ENCODE measurements at regions not wholly inside any gene's neighbourhood (a gene's known extent, or its start where the extent isn't known, plus 50 kb on each side); places are given as distances from the start of the nearest gene placed in this dataset.

DNA sequence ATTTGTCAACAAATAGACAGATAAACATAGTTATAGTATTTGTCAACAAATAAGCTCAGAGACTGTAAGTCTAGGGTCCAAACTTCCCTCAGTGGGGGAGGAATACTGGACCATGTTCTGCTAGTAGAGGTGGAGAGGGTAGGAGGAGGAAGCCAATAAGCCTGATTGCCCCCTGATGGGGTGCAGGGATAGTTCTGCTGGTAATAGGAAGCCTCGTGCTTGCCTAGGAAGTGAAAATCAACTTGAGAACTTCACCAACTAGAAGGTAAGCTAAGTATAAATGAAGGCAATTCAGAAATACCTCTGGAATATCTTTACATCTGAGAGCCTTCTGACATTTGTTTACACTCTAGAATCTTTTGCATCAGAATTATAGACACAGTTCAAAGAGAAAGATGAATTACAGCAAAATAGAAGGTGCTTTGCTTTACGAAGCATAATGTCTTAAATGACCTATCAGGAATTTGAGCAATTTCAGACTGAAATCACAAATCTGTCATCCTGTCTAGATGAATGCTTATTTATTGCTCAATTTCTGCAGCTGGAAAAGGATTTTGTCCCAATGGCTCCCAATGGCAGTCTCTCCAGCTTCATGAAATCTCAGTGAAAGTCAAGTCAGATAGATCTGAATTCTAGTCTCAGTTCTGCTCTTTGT is 225.6 kb upstream of the TBC1D5 start:
- Histone ChIP-seq H3K79me2 (ENCODE audit: insufficient read depth) (no peaks in the 10 kb centered on the region), H3K9me2 (no peaks in the 10 kb centered on the region), H3K4me3 (ENCODE audit: low read depth in 2 of 2, low read length in 1 of 2) (no peak overlapping the region), H3K27ac (ENCODE audit: low read depth in 2 of 2, low read length in 1 of 2) (no peak overlapping the region), H3K9me3 (no peaks in the 10 kb centered on the region), H3K9ac (no peak overlapping the region), H3K4me1 (ENCODE audit: control insufficient read depth in 1 of 2, insufficient read depth in 2 of 2, low read depth in 1 of 2, low read length in 1 of 2) (no peaks in the 10 kb centered on the region; a peak in 1 of 4 replicates), H3K36me3 (replicated peaks in 1 of 2; ENCODE audit: control insufficient read depth in 1 of 2, insufficient read depth in 2 of 2, low read length in 1 of 2) (no peaks in the 10 kb centered on the region), H2AFZ (ENCODE audit: low read depth) (no peak overlapping the region), H4K20me1 (ENCODE audit: insufficient read depth) (no peaks in the 10 kb centered on the region), H3K27me3 (ENCODE audit: insufficient read depth) (no peaks in the 10 kb centered on the region), H3K4me2 (no peak overlapping the region), H3F3A (replicated peaks; ENCODE audit: insufficient read depth) (no peaks in the 10 kb centered on the region)
- CTCF ChIA-PET: interaction anchor here (1.3 to 2.0 kb wide), 3 partner anchors 9 to 127 kb away, joined by 3 to 6 read pairs (median 3); no protein-coding TSS in a partner anchor
- DNase-seq: no peak
- no peak for TF ChIP-seq CHD2 (IDR thresholded peaks at IDR 0.05; ENCODE audit: low read length, partially characterized antibody)
- TF ChIP-seq TCF12 (IDR thresholded peaks at IDR 0.05): no peak
- WGBS (ENCODE audit: low lambda C conversion rate): 70% methylated on average over 2 of the region's 2 CpGs
- POLR2A ChIA-PET: no interaction called here

- Histone ChIP-seq H3F3A (replicated peaks; ENCODE audit: insufficient read depth) (no peaks in the 10 kb centered on the region), H3K4me2 (no peak overlapping the region), H2AFZ (ENCODE audit: low read depth) (no peak overlapping the region), H3K9me2 (no peaks in the 10 kb centered on the region), H3K4me3 (ENCODE audit: low read depth in 2 of 2, low read length in 1 of 2) (no peak overlapping the region), H4K20me1 (ENCODE audit: insufficient read depth) (no peaks in the 10 kb centered on the region), H3K9ac (no peak overlapping the region), H3K27me3 (ENCODE audit: insufficient read depth) (no peaks in the 10 kb centered on the region), H3K27ac (ENCODE audit: low read depth in 2 of 2, low read length in 1 of 2) (no peak overlapping the region), H3K9me3 (no peaks in the 10 kb centered on the region), H3K36me3 (replicated peaks in 1 of 2; ENCODE audit: control insufficient read depth in 1 of 2, insufficient read depth in 2 of 2, low read length in 1 of 2) (no peaks in the 10 kb centered on the region), H3K79me2 (ENCODE audit: insufficient read depth) (no peaks in the 10 kb centered on the region), H3K4me1 (ENCODE audit: control insufficient read depth in 1 of 2, insufficient read depth in 2 of 2, low read depth in 1 of 2, low read length in 1 of 2) (no peaks in the 10 kb centered on the region; a peak in 1 of 4 replicates)
- ChIA-PET CTCF (interaction anchor here (1.6 kb wide), 1 partner anchor 10 kb away, joined by 3 read pairs; no protein-coding TSS in a partner anchor), POLR2A (no interaction called here)
- DNase-seq: no peak
- 83% methylated on average over 5 of the region's 5 CpGs for WGBS (ENCODE audit: low lambda C conversion rate)
- TF ChIP-seq YY1 (IDR thresholded peaks at IDR 0.05; ENCODE audit: low read depth): no peak
- TF ChIP-seq POLR2AphosphoS5 (IDR thresholded peaks at IDR 0.05; ENCODE audit: low read depth, low read length): no peak
- TF ChIP-seq GABPA (IDR thresholded peaks at IDR 0.05; ENCODE audit: low read depth): no peak
- TF ChIP-seq IRF3 (IDR thresholded peaks at IDR 0.05; ENCODE audit: low read depth, low read length): no peak
- TF ChIP-seq, protein P1, sequence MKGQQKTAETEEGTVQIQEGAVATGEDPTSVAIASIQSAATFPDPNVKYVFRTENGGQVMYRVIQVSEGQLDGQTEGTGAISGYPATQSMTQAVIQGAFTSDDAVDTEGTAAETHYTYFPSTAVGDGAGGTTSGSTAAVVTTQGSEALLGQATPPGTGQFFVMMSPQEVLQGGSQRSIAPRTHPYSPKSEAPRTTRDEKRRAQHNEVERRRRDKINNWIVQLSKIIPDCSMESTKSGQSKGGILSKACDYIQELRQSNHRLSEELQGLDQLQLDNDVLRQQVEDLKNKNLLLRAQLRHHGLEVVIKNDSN (IDR thresholded peaks at IDR 0.05; ENCODE audit: borderline replicate concordance, low read depth): no peak
- TF ChIP-seq, protein P2, sequence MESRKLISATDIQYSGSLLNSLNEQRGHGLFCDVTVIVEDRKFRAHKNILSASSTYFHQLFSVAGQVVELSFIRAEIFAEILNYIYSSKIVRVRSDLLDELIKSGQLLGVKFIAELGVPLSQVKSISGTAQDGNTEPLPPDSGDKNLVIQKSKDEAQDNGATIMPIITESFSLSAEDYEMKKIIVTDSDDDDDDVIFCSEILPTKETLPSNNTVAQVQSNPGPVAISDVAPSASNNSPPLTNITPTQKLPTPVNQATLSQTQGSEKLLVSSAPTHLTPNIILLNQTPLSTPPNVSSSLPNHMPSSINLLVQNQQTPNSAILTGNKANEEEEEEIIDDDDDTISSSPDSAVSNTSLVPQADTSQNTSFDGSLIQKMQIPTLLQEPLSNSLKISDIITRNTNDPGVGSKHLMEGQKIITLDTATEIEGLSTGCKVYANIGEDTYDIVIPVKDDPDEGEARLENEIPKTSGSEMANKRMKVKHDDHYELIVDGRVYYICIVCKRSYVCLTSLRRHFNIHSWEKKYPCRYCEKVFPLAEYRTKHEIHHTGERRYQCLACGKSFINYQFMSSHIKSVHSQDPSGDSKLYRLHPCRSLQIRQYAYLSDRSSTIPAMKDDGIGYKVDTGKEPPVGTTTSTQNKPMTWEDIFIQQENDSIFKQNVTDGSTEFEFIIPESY (IDR thresholded peaks at IDR 0.05; ENCODE audit: borderline replicate concordance, low read depth): no peak
- TF ChIP-seq NFIC (IDR thresholded peaks at IDR 0.05; ENCODE audit: borderline replicate concordance): no peak
- no peak for TF ChIP-seq FOSL2 (IDR thresholded peaks at IDR 0.05; ENCODE audit: borderline replicate concordance, low read depth)
- no peak for TF ChIP-seq FOXJ3 (CRISPR knock-in tag; IDR thresholded peaks at IDR 0.05)
- TF ChIP-seq TEAD4 (IDR thresholded peaks at IDR 0.05; ENCODE audit: borderline replicate concordance, insufficient read depth): no peak
- no peak for TF ChIP-seq CTCF (IDR thresholded peaks at IDR 0.05)
- TF ChIP-seq EZH2phosphoT487 (IDR thresholded peaks at IDR 0.05; ENCODE audit: borderline replicate concordance, low read depth): no peak
- TF ChIP-seq SIN3A (IDR thresholded peaks at IDR 0.05; ENCODE audit: borderline replicate concordance, low read depth, low read length): no peak
- no peak for TF ChIP-seq TCF12 (IDR thresholded peaks at IDR 0.05)
- TF ChIP-seq MXI1 (IDR thresholded peaks at IDR 0.05; ENCODE audit: low read depth, low read length): no peak
- TF ChIP-seq, protein P3, sequence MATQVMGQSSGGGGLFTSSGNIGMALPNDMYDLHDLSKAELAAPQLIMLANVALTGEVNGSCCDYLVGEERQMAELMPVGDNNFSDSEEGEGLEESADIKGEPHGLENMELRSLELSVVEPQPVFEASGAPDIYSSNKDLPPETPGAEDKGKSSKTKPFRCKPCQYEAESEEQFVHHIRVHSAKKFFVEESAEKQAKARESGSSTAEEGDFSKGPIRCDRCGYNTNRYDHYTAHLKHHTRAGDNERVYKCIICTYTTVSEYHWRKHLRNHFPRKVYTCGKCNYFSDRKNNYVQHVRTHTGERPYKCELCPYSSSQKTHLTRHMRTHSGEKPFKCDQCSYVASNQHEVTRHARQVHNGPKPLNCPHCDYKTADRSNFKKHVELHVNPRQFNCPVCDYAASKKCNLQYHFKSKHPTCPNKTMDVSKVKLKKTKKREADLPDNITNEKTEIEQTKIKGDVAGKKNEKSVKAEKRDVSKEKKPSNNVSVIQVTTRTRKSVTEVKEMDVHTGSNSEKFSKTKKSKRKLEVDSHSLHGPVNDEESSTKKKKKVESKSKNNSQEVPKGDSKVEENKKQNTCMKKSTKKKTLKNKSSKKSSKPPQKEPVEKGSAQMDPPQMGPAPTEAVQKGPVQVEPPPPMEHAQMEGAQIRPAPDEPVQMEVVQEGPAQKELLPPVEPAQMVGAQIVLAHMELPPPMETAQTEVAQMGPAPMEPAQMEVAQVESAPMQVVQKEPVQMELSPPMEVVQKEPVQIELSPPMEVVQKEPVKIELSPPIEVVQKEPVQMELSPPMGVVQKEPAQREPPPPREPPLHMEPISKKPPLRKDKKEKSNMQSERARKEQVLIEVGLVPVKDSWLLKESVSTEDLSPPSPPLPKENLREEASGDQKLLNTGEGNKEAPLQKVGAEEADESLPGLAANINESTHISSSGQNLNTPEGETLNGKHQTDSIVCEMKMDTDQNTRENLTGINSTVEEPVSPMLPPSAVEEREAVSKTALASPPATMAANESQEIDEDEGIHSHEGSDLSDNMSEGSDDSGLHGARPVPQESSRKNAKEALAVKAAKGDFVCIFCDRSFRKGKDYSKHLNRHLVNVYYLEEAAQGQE (IDR thresholded peaks at IDR 0.05; ENCODE audit: low read depth, low read length): no peak
- TF ChIP-seq CHD2 (IDR thresholded peaks at IDR 0.05; ENCODE audit: low read length, partially characterized antibody): no peak
These were observed 224.7 kb upstream of the TBC1D5 start for GRCh38 chr3:17967111-17967510.

Data from SK-N-SH (cell line).